ENCODE measurements at regions not wholly inside any gene's neighbourhood (a gene's known extent, or its start where the extent isn't known, plus 50 kb on each side); places are given as distances from the start of the nearest gene placed in this dataset.

GRCh38 chr16:72576189-72576588 is 404.2 kb upstream of the PMFBP1 start (continued):
- TF ChIP-seq ZNF274 (IDR thresholded peaks at IDR 0.05; ENCODE audit: borderline replicate concordance, extremely low read depth, low read length): no peak
- no peak for TF ChIP-seq CHD1 (IDR thresholded peaks at IDR 0.05; ENCODE audit: low read depth, low read length)
